Cardiac muscle cell (in vitro differentiated cells and primary cell): ENCODE measurements at regions not wholly inside any gene's neighbourhood (a gene's known extent, or its start where the extent isn't known, plus 50 kb on each side); places are given as distances from the start of the nearest gene placed in this dataset.

Source experiments
- DNase-seq, 2 donors: peaks; one replicate each; pipeline versions ENCODE4 v3.0.0 to v3.0.0-alpha.2; 2010 to 2017; ENCODE audit warnings: low read depth in 1 of 2, low spot score in 1 of 2
- H3K27ac ChIP-seq: fragments of 200-600 bp; sonication (generic); 2 replicates; pipeline ENCODE4 v1.5.1; 2016
- H3K27me3 ChIP-seq: fragments of 200-600 bp; sonication (generic); 2 replicates; pipeline ENCODE4 v1.6.0; 2016; ENCODE audit warnings: control low read depth
- H3K36me3 ChIP-seq: fragments of 200-600 bp; sonication (generic); 2 replicates; pipeline ENCODE4 v1.5.1; 2016; ENCODE audit warnings: control low read depth
- H3K4me1 ChIP-seq: fragments of 200-600 bp; sonication (generic); 2 replicates; pipeline ENCODE4 v1.8.1; 2017; ENCODE audit warnings: low read depth, mild to moderate bottlenecking, mixed run types
- H3K4me3 ChIP-seq: fragments of 200-600 bp; sonication (generic); 2 replicates; pipeline ENCODE4 v1.5.1; 2016; ENCODE audit warnings: mild to moderate bottlenecking
- H3K9me3 ChIP-seq: fragments of 200-600 bp; sonication (generic); 2 replicates; pipeline ENCODE4 v1.5.1; 2017; ENCODE audit warnings: low read depth, mild to moderate bottlenecking, control low read depth
- TF ChIP-seq, protein P1 (sequence below): IDR thresholded peaks from 2 replicates; pipeline ENCODE4 v1.5.1; 2012; ENCODE audit warnings: low read depth, mild to moderate bottlenecking, low read length

- TF ChIP-seq, protein P1, sequence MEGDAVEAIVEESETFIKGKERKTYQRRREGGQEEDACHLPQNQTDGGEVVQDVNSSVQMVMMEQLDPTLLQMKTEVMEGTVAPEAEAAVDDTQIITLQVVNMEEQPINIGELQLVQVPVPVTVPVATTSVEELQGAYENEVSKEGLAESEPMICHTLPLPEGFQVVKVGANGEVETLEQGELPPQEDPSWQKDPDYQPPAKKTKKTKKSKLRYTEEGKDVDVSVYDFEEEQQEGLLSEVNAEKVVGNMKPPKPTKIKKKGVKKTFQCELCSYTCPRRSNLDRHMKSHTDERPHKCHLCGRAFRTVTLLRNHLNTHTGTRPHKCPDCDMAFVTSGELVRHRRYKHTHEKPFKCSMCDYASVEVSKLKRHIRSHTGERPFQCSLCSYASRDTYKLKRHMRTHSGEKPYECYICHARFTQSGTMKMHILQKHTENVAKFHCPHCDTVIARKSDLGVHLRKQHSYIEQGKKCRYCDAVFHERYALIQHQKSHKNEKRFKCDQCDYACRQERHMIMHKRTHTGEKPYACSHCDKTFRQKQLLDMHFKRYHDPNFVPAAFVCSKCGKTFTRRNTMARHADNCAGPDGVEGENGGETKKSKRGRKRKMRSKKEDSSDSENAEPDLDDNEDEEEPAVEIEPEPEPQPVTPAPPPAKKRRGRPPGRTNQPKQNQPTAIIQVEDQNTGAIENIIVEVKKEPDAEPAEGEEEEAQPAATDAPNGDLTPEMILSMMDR, result no peak
- H3K9me3 ChIP-seq, result no peaks in the 10 kb centered on the region
- no peak for DNase-seq
Measured at GRCh38 chr5:12119657-12120056, 215.4 kb upstream of the CTNND2 start.

GRCh38 chr5:12114075-12114474 lies 209.8 kb upstream of the CTNND2 start:
- DNase-seq, result no peak
- H3K36me3 ChIP-seq, result no peaks in the 10 kb centered on the region
- TF ChIP-seq, protein P1, result no peak
- H3K9me3 ChIP-seq, result no peaks in the 10 kb centered on the region
- no peak overlapping the region for H3K4me3 ChIP-seq
- H3K4me1 ChIP-seq, result peaks cover 4% of the 10 kb centered on the region
- no peaks in the 10 kb centered on the region for H3K27me3 ChIP-seq
- H3K27ac ChIP-seq, result no peak overlapping the region

More at GRCh38 chr5:12119657-12120056, 215.4 kb upstream of the CTNND2 start:
- Histone ChIP-seq H3K4me1 (no peaks in the 10 kb centered on the region), H3K27ac (no peak overlapping the region), H3K4me3 (no peak overlapping the region), H3K36me3 (no peaks in the 10 kb centered on the region), H3K27me3 (no peaks in the 10 kb centered on the region)

DNA sequence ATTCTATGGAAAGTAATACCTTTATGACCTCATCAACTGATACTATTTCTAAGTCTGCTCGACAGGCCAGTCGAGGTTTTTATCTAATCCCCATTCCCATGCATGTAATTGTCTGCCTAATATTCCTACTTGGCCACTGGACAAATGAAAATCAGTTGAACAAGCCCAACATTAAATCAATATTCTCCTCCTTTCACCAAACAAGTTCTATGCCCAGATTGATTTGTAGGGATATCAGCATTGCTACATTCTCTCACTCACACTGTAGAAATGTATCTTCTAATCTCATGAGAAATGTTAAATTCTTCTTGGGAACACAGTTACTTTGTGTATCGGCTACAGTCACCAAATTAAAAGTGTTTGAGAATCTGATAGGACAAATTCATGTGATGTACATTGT lies 208.8 kb upstream of the CTNND2 start:
- Histone ChIP-seq H3K9me3 (no peaks in the 10 kb centered on the region), H3K4me3 (no peak overlapping the region), H3K4me1 (peaks cover 4% of the 10 kb centered on the region), H3K27ac (no peak overlapping the region), H3K36me3 (no peaks in the 10 kb centered on the region), H3K27me3 (no peaks in the 10 kb centered on the region)
- TF ChIP-seq, protein P1, result no peak
- DNase-seq, result no peak

DNA sequence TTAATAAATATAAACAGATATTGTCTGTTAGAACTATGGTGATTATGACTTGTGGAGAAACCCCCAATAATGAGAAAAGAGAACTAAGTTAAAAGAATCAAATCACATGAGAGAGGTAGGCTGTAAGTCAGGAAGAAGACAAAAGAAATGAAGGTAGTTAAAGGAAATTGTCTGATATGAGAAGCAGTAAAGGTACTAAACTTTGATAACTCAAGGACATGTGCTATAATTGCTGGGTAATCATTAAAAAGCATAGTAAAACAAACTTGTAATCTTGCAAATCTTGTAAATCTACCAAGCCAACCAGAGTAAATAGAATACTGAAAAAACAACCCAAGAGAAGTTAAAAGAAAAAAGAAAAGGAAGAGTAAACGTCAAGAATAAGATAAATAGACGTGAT lies 207.0 kb upstream of the CTNND2 start:
- DNase-seq, result no peak
- Histone ChIP-seq H3K4me3 (no peak overlapping the region), H3K36me3 (no peaks in the 10 kb centered on the region), H3K4me1 (peaks cover 4% of the 10 kb centered on the region), H3K27me3 (no peaks in the 10 kb centered on the region), H3K9me3 (no peaks in the 10 kb centered on the region), H3K27ac (no peak overlapping the region)
- TF ChIP-seq, protein P1, result no peak

- no peaks in the 10 kb centered on the region for H3K9me3 ChIP-seq
- H3K4me1 ChIP-seq, result peaks cover 4% of the 10 kb centered on the region
- TF ChIP-seq, protein P1, result no peak
- no peak overlapping the region for H3K4me3 ChIP-seq
- no peaks in the 10 kb centered on the region for H3K36me3 ChIP-seq
- no peak overlapping the region for H3K27ac ChIP-seq
- no peak for DNase-seq
- H3K27me3 ChIP-seq, result no peaks in the 10 kb centered on the region
Measured at GRCh38 chr5:12110629-12111028, 206.4 kb upstream of the CTNND2 start.
